A673 (cell line): ENCODE measurements at regions not wholly inside any gene's neighbourhood (a gene's known extent, or its start where the extent isn't known, plus 50 kb on each side); places are given as distances from the start of the nearest gene placed in this dataset.

Experiments used
- BruUV-seq: library from RNA; stranded (reverse); fragments of 400-500 nt; replicated peaks from 2 replicates; lab custom pipeline; 2021; lab: Mats Ljungman, UMichigan
- CTCF ChIA-PET: fragments of 300-600 bp; sonication (Branson Sonifier 250); formaldehyde crosslinking; loops from one replicate; lab custom pipeline; 2022; ENCODE audit warnings: antibody characterized with exemption; lab: Charles Lee
- POLR2A ChIA-PET: fragments of 300-600 bp; sonication (Branson Sonifier 250); formaldehyde crosslinking; loops from one replicate; lab custom pipeline; 2022; ENCODE audit warnings: antibody characterized with exemption; ENCODE audit not compliant: low non-redundant PET; lab: Charles Lee
- DNase-seq: peaks from one replicate; pipeline ENCODE4 v3.0.0-alpha.2; 2015; ENCODE audit warnings: low spot score
- H3K27ac ChIP-seq: fragments of 200-600 bp; sonication (generic); 2 replicates; pipeline ENCODE4 v1.5.1; 2016; ENCODE audit warnings: mixed run types, low read depth, mild to moderate bottlenecking, mixed read lengths, antibody characterized with exemption, low read length; ENCODE audit not compliant: poor library complexity, severe bottlenecking
- H3K27me3 ChIP-seq: fragments of 200-600 bp; sonication (generic); replicated peaks from 2 replicates; pipeline ENCODE4 v1.6.1; 2017; ENCODE audit warnings: mixed run types, low read depth, mild to moderate bottlenecking, mixed read lengths, antibody characterized with exemption, low read length; ENCODE audit not compliant: insufficient read depth, poor library complexity
- H3K36me3 ChIP-seq: fragments of 200-600 bp; sonication (generic); 2 replicates; pipeline ENCODE4 v1.6.1; 2016; ENCODE audit warnings: mixed run types, mild to moderate bottlenecking, mixed read lengths, antibody characterized with exemption, low read length; ENCODE audit not compliant: insufficient read depth, poor library complexity, severe bottlenecking
- H3K4me1 ChIP-seq: fragments of 200-600 bp; sonication (generic); 2 replicates; pipeline ENCODE4 v1.6.1; 2017; ENCODE audit warnings: mixed run types, mild to moderate bottlenecking, mixed read lengths, antibody characterized with exemption, low read length; ENCODE audit not compliant: insufficient read depth, poor library complexity, severe bottlenecking
- H3K4me3 ChIP-seq: fragments of 200-600 bp; sonication (generic); 2 replicates; pipeline ENCODE4 v1.5.1; 2016; ENCODE audit warnings: low read depth, mixed run types, mild to moderate bottlenecking, mixed read lengths, low read length; ENCODE audit not compliant: poor library complexity, severe bottlenecking
- H3K9me3 ChIP-seq: fragments of 200-600 bp; sonication (generic); 2 replicates; pipeline ENCODE4 v1.6.1; 2016; ENCODE audit warnings: mixed run types, low read depth, mild to moderate bottlenecking, mixed read lengths, antibody characterized with exemption, low read length; ENCODE audit not compliant: poor library complexity, severe bottlenecking
- EZH2 ChIP-seq: fragments of 200-600 bp; sonication (generic); IDR thresholded peaks from 2 replicates; pipeline ENCODE4 v1.6.1; 2017; ENCODE audit warnings: borderline replicate concordance, low read depth, mild to moderate bottlenecking, mixed read lengths, antibody characterized with exemption, low read length; ENCODE audit not compliant: poor library complexity, severe bottlenecking
- intact Hi-C: fragments of 100-400 bp; cut with micrococcal nuclease; formaldehyde crosslinking; loops from one replicate; pipeline ENCODE4 v1.10.0; 2022; ENCODE audit not compliant: unreplicated experiment
- TF ChIP-seq, protein P1 (sequence below): fragments of 300-800, 200-600 bp; sonication (generic); conservative IDR thresholded peaks from 2 replicates; pipeline ENCODE4 v1.5.1; 2017; ENCODE audit warnings: low read depth, mild to moderate bottlenecking, antibody characterized with exemption, low read length, moderate library complexity, mixed read lengths

DNA sequence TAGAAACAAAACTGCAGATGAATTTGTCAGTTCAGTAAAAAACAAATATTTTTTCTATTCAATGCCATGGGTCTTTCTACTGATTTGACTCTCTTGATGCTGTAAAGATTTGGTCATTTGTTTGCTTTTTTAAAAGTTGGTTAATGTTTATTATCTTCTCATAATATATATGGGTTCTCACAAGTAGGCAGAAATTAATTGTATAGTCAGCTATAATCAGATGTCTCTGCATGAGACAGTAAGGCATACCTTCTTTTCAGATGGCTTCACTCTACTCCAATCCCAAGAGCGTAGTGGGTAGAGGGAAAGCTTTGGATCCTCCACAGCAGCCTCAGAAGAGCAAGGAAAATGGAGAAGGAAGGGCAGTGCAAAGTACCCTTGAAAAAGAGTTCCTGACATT, 1202.9 kb upstream of the CELF4 start:
- POLR2A ChIA-PET = no interaction called here
- H3K36me3 ChIP-seq = no peaks in the 10 kb centered on the region
- no peaks in the 10 kb centered on the region for H3K27me3 ChIP-seq
- H3K27ac ChIP-seq = no peak overlapping the region
- no peaks in the 10 kb centered on the region for H3K4me1 ChIP-seq
- intact Hi-C loops = no loop called here
- BruUV-seq = no TSS peak
- DNase-seq = no peak
- CTCF ChIA-PET = no interaction called here
- TF ChIP-seq, protein P1, sequence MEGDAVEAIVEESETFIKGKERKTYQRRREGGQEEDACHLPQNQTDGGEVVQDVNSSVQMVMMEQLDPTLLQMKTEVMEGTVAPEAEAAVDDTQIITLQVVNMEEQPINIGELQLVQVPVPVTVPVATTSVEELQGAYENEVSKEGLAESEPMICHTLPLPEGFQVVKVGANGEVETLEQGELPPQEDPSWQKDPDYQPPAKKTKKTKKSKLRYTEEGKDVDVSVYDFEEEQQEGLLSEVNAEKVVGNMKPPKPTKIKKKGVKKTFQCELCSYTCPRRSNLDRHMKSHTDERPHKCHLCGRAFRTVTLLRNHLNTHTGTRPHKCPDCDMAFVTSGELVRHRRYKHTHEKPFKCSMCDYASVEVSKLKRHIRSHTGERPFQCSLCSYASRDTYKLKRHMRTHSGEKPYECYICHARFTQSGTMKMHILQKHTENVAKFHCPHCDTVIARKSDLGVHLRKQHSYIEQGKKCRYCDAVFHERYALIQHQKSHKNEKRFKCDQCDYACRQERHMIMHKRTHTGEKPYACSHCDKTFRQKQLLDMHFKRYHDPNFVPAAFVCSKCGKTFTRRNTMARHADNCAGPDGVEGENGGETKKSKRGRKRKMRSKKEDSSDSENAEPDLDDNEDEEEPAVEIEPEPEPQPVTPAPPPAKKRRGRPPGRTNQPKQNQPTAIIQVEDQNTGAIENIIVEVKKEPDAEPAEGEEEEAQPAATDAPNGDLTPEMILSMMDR = no peak
- no peak for TF ChIP-seq EZH2
- H3K9me3 ChIP-seq = no peaks in the 10 kb centered on the region
- no peak overlapping the region for H3K4me3 ChIP-seq

DNA sequence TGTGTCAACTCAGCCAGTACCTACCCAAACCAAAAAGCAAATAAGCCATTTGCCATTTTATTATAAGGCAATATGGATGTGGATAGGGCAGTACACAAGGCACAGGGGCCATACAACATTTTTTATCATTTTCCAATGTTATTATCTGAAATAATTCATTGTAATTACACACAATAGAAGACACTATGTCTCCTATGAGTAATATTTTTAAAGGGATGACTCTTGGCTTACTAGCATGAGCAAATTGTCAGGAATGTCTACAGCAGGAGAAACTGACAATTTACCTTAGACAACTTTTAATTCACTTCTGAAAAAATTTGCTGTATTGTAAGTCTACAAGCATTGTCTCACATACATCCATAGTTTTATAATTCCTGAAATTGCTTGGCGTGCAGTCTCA, 1193.9 kb upstream of the CELF4 start:
- Histone ChIP-seq H3K4me3 (no peak overlapping the region), H3K27ac (no peak overlapping the region), H3K4me1 (no peaks in the 10 kb centered on the region), H3K9me3 (no peaks in the 10 kb centered on the region), H3K36me3 (no peaks in the 10 kb centered on the region), H3K27me3 (no peaks in the 10 kb centered on the region)
- BruUV-seq = no TSS peak
- no peak for TF ChIP-seq EZH2
- TF ChIP-seq, protein P1 = no peak
- ChIA-PET POLR2A (no interaction called here), CTCF (no interaction called here)
- intact Hi-C loops = no loop called here
- DNase-seq = no peak

DNA sequence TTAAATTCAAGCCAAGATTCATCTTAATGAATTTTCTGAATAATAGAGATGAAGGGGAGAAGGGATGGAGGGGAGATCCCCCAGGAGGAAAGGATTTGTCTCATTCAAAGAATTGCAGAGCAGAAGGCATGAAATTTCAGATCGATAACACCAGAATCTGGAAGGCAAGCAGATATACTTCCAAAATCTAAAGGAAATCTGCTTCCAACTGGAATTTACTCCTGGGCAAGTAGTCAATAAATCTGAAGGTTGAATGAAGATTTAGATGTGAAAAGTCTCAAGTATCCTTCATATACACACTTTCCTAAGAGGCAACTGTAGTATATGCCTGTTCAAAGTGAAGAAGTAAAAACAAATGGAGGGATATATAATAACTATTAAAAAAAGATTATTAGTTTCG, 1190.8 kb upstream of the CELF4 start:
- ChIA-PET CTCF (no interaction called here), POLR2A (no interaction called here)
- Histone ChIP-seq H3K36me3 (no peaks in the 10 kb centered on the region), H3K9me3 (no peaks in the 10 kb centered on the region), H3K4me3 (no peak overlapping the region), H3K27ac (no peak overlapping the region), H3K4me1 (no peaks in the 10 kb centered on the region), H3K27me3 (no peaks in the 10 kb centered on the region)
- TF ChIP-seq, protein P1 = no peak
- TF ChIP-seq EZH2 = no peak
- intact Hi-C loops = no loop called here
- DNase-seq = no peak
- no TSS peak for BruUV-seq
